ENCODE measurements at regions not wholly inside any gene's neighbourhood (a gene's known extent, or its start where the extent isn't known, plus 50 kb on each side); places are given as distances from the start of the nearest gene placed in this dataset.

DNA sequence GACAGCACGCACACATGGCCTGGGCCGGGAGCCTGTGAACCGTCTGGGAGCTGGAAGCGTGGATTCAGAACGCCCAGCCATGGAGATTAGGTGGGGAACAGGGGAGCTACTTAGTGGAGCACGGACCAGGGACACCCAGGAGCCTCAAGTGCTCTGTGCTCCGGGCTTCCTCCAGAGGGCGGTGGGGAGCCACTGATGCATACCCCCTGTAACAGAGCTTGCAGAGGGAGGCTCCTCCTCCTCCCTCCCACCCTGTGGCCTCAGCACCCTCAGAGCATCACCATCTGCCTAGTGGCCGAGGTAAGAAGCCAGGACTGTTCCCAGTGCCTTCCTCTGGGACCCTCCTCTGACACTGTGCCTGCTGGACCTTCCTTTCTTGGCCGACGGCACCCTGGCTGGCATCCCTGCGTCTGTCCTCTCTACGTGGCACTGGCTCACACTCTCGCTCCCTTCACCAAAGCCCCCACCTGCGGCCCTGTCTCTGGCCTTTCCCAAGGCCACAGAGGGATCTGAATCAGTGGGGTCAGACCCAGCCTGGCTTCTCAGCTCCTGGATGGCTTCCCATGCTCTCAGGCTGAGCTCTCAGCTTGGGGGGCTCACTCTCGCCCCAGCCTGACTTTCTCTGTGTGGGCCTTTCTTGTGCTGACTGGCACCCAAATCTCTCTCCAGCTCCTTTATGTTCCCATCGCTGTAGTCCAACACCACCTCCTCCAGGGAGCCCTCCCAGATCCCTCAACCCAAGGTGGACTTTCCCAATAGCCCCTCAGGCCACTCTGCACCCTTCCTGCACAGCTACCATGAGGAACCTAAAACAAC lies 780.9 kb downstream of the BRD1 start:
- no peak for DNase-seq (ENCODE audit: low read depth in 2 of 2, low spot score in 1 of 2)

GRCh38 chr22:49046000-49046545 lies 781.6 kb downstream of the BRD1 start:
- no peak for DNase-seq (ENCODE audit: low read depth in 2 of 2, low spot score in 1 of 2)

DNA sequence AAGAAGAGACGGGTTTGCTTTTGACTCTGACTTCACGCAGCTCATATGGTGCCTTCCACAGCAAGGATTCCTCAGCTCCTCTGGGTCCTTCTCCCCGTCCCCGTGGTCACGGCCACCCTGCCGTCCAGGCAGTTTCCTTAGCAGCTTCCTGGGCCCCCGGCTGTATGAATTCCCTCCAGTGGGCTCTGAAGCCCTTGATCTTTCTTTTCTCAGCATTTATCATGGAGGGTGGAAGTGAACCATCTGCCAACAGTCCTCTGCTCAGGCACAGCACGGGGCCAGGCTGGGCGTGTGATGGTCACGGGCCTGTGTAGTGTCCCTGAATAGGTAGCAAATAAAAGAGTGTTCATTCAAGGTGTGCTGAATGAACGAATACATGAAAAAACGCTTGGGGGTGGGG lies 782.4 kb downstream of the BRD1 start:
- no peak for DNase-seq (ENCODE audit: low read depth in 2 of 2, low spot score in 1 of 2)

GRCh38 chr22:49044776-49045175 lies 782.9 kb downstream of the BRD1 start:
- no peak for DNase-seq (ENCODE audit: low read depth in 2 of 2, low spot score in 1 of 2)

DNA sequence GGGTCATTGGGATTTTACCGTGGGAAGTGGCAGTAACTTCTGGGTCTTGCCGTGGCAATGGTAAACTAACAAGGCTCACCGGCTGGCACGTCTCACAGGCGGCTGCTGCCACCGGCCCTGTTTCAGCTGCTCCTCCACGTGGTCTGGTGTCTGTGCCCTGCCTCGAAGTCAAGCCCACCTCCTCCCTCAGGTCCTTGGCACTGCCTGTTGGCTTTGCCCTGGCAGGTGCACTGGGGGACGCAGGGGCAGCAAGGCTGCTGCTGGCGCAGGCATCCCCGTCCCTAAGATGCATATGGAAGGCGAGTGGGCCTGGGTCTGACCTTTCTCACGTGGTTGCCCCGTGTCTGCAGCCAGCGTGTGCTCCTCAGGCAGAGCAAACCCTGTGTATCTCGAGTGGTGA lies 783.6 kb downstream of the BRD1 start:
- DNase-seq (ENCODE audit: low read depth in 2 of 2, low spot score in 1 of 2), result no peak

DNA sequence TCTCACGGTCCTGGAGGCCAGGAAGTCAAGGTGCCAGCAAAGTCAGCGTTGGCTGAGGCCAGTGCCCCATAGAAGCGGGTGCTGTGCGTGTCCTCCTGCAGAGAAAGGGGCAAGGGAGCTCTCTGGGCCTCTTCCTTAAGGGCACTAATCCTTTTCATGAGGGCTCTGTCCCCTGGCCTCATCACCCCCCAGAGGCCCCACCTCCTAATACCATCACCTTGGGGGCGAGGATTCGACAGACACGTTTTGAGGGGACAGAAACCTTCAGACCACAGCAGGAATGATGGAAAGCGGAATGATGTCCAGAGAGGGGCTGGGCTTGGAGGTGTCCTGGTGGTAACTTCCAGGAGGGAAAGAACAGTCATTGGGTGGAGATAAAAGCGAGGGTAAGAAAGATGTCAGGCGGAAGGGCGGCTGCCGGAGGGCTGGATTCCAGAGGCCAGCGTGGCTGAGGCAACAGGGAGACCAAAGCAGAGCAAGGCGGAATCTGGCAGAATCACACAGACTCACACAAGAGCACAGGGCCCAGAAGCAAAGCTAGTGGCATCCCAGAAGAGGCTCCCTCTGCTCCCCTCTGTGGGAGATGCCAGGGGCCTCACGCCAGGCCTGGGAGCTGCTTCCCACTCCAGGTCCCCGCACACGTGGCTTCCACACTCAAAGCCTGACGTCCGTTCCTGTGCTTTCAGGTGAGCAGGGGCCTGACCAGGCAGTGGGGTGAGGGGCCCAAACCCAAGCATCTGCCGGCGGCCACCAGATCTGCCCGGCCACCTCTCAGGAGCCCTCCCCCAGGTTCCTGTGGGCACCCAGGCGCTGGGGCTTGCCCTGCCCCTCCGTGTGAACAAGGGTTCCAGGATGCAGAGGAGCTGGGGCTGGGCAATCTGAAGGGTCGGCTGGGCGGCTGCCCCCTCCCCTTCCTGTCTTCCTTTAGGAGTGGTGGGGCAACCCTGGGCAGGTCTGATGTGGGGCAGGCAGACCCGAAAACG lies 784.5 kb downstream of the BRD1 start:
- DNase-seq (ENCODE audit: low read depth in 2 of 2, low spot score in 1 of 2), result no peak

- no peak for DNase-seq (ENCODE audit: low read depth in 2 of 2, low spot score in 1 of 2)
Measured at GRCh38 chr22:49042066-49042465, 785.6 kb downstream of the BRD1 start.

DNA sequence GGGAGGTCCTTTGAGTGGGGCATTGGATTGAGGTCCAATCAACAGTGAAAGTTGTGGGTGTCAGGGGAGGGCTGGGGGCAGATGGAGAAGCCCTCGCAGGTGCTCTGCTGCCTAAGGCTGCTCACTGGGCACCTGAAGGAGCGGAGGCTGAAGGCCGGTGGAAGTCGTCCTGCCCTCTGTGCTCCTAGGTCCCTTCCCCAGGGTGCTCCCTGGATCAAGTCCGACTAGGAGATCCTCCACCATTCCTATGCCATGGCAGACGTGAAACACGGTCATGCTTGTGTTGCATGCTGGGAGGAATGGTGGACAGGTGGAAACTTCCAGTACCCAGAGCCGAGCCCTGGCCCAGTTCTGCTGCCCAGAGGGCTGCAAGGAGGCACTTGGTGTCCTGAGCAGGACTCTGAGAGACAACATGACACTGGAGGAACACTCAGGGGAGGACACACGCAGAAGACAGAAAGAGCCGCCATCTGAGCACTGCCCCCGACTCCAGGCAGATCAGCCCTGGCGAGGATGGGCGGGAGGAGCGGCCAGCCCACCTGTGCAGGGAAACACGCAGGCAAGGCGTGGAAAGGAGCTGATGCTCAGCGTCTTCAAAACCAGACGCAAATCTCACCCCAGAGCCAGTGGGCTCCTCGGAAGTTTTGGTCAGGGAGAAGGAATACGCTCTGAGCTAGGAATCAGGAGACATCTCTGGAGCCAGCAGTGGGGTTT lies 786.8 kb downstream of the BRD1 start:
- no peak for DNase-seq (ENCODE audit: low read depth in 2 of 2, low spot score in 1 of 2)

GRCh38 chr22:49040111-49040510 lies 787.6 kb downstream of the BRD1 start:
- DNase-seq (ENCODE audit: low read depth in 2 of 2, low spot score in 1 of 2), result no peak

- no peak for DNase-seq (ENCODE audit: low read depth in 2 of 2, low spot score in 1 of 2)
Measured at GRCh38 chr22:49039625-49040024, 788.0 kb downstream of the BRD1 start.

DNA sequence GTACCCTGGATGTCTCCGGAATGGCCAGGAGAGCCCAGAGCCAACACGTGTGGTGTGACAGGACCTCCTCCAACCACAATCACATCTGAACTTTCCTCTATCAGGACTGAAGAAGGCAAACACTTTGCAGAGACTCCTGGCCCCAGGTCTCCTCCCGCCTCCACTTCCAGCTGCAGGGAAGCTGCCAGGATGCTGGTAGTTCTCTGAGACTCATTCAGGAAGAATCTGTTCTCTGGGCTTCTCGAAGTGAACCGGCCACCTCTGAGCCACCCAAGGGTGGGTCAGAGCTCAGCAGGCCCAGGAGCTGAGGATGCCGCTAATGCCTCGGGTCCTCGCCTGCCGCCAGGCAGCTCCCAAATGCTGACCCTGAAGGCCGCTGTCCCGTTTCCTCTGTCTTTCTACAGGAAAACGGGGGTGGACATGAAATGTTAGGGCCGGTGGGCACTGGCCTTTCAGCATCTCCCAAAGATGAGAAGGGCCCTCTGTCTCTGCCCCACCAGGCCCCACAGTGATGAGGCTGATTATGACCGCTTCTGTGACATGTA lies 789.9 kb downstream of the BRD1 start:
- no peak for DNase-seq (ENCODE audit: low read depth in 2 of 2, low spot score in 1 of 2)

DNA sequence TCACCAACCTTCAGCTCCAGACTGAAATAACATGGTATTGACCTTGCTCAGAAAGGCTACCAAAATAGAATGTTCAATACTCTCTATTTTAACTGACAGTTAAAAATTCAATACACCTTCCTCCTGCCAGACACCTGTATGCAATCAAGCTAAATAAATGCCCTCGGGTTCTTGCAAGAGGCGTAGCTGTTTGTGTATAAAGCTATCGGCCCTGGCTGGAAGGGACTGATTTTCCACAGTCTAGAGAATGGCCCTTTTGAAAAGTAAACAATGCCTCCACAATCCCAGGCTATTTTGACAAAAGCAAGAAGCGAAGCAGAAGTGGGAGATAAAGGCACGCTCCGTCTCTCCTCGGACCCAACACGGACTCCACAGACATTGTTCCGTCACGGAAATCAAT lies 791.2 kb downstream of the BRD1 start:
- DNase-seq (ENCODE audit: low read depth in 2 of 2, low spot score in 1 of 2), result no peak

- DNase-seq (ENCODE audit: low read depth in 2 of 2, low spot score in 1 of 2), result no peak
Measured at GRCh38 chr22:49035818-49036457, 791.7 kb downstream of the BRD1 start.

- DNase-seq (ENCODE audit: low read depth in 2 of 2, low spot score in 1 of 2), result no peak
Measured at GRCh38 chr22:49034836-49035817, 792.5 kb downstream of the BRD1 start.

GRCh38 chr22:49033616-49034015 lies 794.1 kb downstream of the BRD1 start:
- DNase-seq (ENCODE audit: low read depth in 2 of 2, low spot score in 1 of 2), result no peak

GRCh38 chr22:49032821-49033220 lies 794.9 kb downstream of the BRD1 start:
- DNase-seq (ENCODE audit: low read depth in 2 of 2, low spot score in 1 of 2), result no peak

DNA sequence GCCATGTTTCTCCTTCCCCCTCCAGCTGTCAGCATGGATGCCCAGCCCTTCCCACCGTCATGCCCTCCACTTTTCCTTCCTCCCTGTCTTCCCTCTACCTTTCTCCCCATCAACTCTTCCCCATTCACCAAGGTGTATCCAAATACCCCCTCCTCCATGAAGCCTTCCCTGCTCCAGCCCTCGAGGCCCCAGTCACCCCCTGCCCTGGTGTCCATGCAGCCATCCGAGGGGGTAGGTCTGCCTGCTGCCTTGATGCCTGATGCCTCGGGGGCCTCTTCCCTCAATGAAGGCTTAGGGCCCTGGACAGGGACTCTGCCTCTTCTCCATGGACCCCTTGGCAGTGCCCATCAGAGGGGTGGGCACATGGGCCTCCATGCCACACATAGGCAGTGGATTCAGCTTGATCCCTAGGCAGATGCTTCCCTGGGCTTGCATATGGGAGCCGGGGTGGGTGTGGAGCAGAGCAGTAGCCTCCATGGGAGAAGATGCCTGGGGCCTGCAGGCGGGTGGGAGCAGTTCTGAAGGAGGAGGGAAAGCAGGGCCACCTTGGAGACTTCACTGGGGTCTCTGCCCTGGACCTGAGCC lies 795.8 kb downstream of the BRD1 start:
- no peak for DNase-seq (ENCODE audit: low read depth in 2 of 2, low spot score in 1 of 2)

- DNase-seq (ENCODE audit: low read depth in 2 of 2, low spot score in 1 of 2), result no peak
Measured at GRCh38 chr22:49028111-49028510, 799.6 kb downstream of the BRD1 start.

GRCh38 chr22:49027368-49027670 lies 800.4 kb downstream of the BRD1 start:
- DNase-seq (ENCODE audit: low read depth in 2 of 2, low spot score in 1 of 2), result no peak

Data from stimulated activated CD8-positive, alpha-beta memory T cell treated with anti-CD3 and anti-CD28 coated beads, Interleukin-4, amount 100 ng/mL, for 4 hours (primary cell).